Adrenal gland (tissue), 9 donors: ENCODE measurements at regions not wholly inside any gene's neighbourhood (a gene's known extent, or its start where the extent isn't known, plus 50 kb on each side); places are given as distances from the start of the nearest gene placed in this dataset.

Source experiments
- DNase-seq, 7 donors: peaks; one replicate each; pipeline ENCODE4 v3.0.0-alpha.2; 2019 to 2020
- H3K27ac ChIP-seq, 5 donors: fragments of 200-600 bp; sonication (generic) in 4 of 5; 1 replicate in 3 of 5; 2 replicates in 2 of 5; pipeline versions ENCODE4 v1.5.1 to v1.8.0; 2016 to 2020; ENCODE audit warnings: mild to moderate bottlenecking in 1 of 5
- H3K27me3 ChIP-seq: fragments of 200-600 bp; 2 replicates; pipeline ENCODE4 v1.8.0; 2021
- H3K36me3 ChIP-seq, 2 donors: fragments of 200-600 bp; replicated peaks in 1 of 2; 1 replicate in 1 of 2; 2 replicates in 1 of 2; pipeline versions ENCODE4 v1.5.1 to v1.8.0; 2018 to 2022
- H3K4me1 ChIP-seq, 2 donors: fragments of 200-600 bp; replicated peaks in 1 of 2; 1 replicate in 1 of 2; 2 replicates in 1 of 2; pipeline versions ENCODE4 v1.5.1 to v1.8.0; 2018 to 2021
- H3K4me3 ChIP-seq, 4 donors: fragments of 200-600 bp; sonication (generic) in 3 of 4; one replicate each; pipeline ENCODE4 v1.5.1; 2016 to 2018
- H3K9me3 ChIP-seq, 3 donors: fragments of 200-600 bp; sonication (generic) in 1 of 3; replicated peaks in 1 of 3; 1 replicate in 2 of 3; 2 replicates in 1 of 3; pipeline versions ENCODE4 v1.5.1 to v1.8.0; 2016 to 2021
- POLR2A ChIP-seq, 2 donors: fragments of 450-650 bp; IDR thresholded peaks; one replicate each; pipeline ENCODE4 v1.6.1; 2017; ENCODE audit warnings: antibody characterized with exemption in 2 of 2, mild to moderate bottlenecking in 2 of 2, moderate library complexity in 1 of 2
- WGBS, 4 donors: extraction: QIAGEN DNeasy Blood & Tissue Kit in 2 of 4; methylation state at CpG; one replicate each; pipeline versions ENCODE4 v1.1.5 to v1.1.7; 2013 to 2017; 5-methylcytosine and 5-hydroxymethylcytosine counted together
- intact Hi-C, 2 donors: fragments of 100-400 bp; cut with DNase I; formaldehyde crosslinking; loops; one replicate each; pipeline versions ENCODE4 v1.14.1 to v1.15.0; 2022 to 2023
- TF ChIP-seq, protein P1 (sequence below), 6 experiments: fragments of 450-650 bp in 4 of 6; fragments of 200-600 bp in 2 of 6; sonication (generic) in 1 of 6; IDR thresholded peaks; 1 replicate in 5 of 6; 2 replicates in 1 of 6; pipeline versions ENCODE4 v1.5.1 to v1.8.0; 2016 to 2021; ENCODE audit warnings: antibody characterized with exemption in 6 of 6, mild to moderate bottlenecking in 2 of 6, moderate library complexity in 1 of 6
- donor health status: healthy with polysubstance abuse.
- donor health status: Bipolar disorder and iron deficiency.
- donor health status: DM: yes; HTN: yes; CAD: no.
- donor health status: DM: no; HTN: no; CAD: no.
- donor health status: DM: no; HTN: no; CAD: no.

DNA sequence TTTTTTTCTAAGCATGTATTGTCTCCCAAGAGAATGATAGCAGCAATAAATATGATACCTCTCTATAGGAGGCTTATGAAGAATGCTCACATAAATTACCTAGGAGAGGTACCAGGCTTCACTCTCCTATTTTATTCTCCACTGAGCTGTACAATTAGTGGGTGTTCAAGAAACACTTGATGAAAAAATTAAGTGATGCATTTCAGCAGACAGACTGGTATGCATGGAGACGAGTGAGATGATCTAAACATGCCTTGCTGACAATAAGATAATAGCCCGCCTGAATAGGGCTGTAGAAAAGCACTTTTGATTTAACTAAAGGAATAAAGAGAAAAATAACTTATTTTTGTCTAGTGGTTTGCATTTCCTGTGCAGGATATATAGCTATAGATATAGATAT is 1449.7 kb downstream of the GATA3 start:
- no peak overlapping the region for H3K27ac ChIP-seq
- intact Hi-C loops: no loop called here
- TF ChIP-seq, protein P1, sequence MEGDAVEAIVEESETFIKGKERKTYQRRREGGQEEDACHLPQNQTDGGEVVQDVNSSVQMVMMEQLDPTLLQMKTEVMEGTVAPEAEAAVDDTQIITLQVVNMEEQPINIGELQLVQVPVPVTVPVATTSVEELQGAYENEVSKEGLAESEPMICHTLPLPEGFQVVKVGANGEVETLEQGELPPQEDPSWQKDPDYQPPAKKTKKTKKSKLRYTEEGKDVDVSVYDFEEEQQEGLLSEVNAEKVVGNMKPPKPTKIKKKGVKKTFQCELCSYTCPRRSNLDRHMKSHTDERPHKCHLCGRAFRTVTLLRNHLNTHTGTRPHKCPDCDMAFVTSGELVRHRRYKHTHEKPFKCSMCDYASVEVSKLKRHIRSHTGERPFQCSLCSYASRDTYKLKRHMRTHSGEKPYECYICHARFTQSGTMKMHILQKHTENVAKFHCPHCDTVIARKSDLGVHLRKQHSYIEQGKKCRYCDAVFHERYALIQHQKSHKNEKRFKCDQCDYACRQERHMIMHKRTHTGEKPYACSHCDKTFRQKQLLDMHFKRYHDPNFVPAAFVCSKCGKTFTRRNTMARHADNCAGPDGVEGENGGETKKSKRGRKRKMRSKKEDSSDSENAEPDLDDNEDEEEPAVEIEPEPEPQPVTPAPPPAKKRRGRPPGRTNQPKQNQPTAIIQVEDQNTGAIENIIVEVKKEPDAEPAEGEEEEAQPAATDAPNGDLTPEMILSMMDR (IDR thresholded peaks at IDR 0.05): no peak
- no peak for TF ChIP-seq POLR2A (IDR thresholded peaks at IDR 0.05)
- no peaks in the 10 kb centered on the region for H3K27me3 ChIP-seq
- 73 to 79% (median 76%) methylated on average over 2 of the region's 2 CpGs for WGBS, 4 donors
- H3K4me3 ChIP-seq: no peak overlapping the region
- H3K36me3 ChIP-seq: no peaks in the 10 kb centered on the region
- H3K9me3 ChIP-seq: no peaks in the 10 kb centered on the region
- DNase-seq: no peak
- H3K4me1 ChIP-seq: no peaks in the 10 kb centered on the region

DNA sequence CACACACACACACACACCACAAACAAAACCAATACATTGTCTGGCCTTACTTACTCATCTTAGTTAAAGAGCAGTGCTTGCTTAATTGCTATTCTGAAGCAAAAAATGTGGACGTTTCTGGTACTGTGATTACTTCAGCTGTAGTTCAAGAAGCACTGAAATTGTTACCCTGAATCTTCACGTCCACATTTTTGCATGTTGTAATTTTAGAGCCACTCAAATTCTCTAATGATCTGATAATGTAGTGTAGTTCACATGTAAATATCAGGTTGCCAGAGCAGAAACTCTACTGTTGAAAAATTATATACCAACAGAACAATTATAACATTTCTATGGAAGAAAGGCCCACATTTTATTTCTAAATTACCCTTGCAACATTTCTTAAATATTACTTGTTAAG is 1451.1 kb downstream of the GATA3 start:
- no peak for TF ChIP-seq POLR2A (IDR thresholded peaks at IDR 0.05)
- TF ChIP-seq, protein P1 (IDR thresholded peaks at IDR 0.05): no peak
- Histone ChIP-seq H3K27ac (no peak overlapping the region), H3K9me3 (no peaks in the 10 kb centered on the region), H3K4me1 (no peaks in the 10 kb centered on the region), H3K4me3 (no peak overlapping the region), H3K27me3 (no peaks in the 10 kb centered on the region), H3K36me3 (no peaks in the 10 kb centered on the region)
- WGBS, 4 donors: 48 to 61% (median 59%) methylated on average over 2 of the region's 2 CpGs
- intact Hi-C loops: no loop called here
- DNase-seq: no peak

DNA sequence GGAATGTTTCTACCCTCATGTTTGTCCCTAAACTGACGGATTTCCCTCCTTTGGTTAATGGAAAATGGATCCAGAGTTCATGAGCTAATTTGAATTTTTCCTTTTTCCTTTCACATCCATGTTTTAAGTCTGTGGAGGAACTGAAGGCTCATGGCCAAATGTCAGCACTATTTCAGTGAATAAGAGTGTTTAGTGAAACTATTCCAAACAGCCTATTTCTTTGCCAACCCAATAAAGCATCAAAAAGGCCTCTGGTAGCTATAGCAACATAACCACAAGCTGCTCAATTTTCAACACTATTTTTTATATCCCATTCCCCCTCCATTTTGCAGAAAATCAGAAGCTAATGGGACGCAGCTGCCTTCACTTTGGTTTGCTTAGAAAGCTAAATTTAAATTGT is 1454.1 kb downstream of the GATA3 start:
- Histone ChIP-seq H3K4me3 (no peak overlapping the region), H3K27ac (no peak overlapping the region), H3K36me3 (no peaks in the 10 kb centered on the region), H3K4me1 (no peaks in the 10 kb centered on the region), H3K27me3 (no peaks in the 10 kb centered on the region), H3K9me3 (no peaks in the 10 kb centered on the region)
- DNase-seq: no peak
- intact Hi-C loops: no loop called here
- no peak for TF ChIP-seq POLR2A (IDR thresholded peaks at IDR 0.05)
- TF ChIP-seq, protein P1 (IDR thresholded peaks at IDR 0.05): no peak
- 50 to 58% (median 54%) methylated on average over 2 of the region's 2 CpGs for WGBS, 4 donors

DNA sequence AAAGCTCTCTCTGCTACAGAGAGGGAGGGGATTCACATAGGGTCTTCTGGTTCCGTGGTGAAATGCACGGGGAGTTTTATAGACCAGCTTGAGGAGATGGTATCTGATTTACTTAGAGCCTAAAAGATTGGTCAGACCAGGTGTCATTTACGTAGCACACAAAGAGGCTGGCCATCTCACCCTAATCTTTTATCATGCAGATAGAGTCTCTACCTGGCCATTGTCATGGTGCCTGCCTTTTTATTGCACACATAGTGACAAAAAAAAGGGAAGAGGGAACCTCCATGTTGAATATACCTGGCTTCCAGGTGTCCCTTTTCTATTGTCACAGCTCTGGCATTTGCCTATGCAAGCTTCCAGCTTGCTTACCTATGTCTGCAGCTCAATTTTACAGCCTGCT is 1456.1 kb downstream of the GATA3 start:
- H3K9me3 ChIP-seq: no peaks in the 10 kb centered on the region
- H3K4me3 ChIP-seq: no peak overlapping the region
- intact Hi-C loops: no loop called here
- no peak overlapping the region for H3K27ac ChIP-seq
- H3K27me3 ChIP-seq: no peaks in the 10 kb centered on the region
- WGBS, 4 donors: 49 to 73% (median 71%) methylated on average over 3 of the region's 3 CpGs
- TF ChIP-seq, protein P1 (IDR thresholded peaks at IDR 0.05): no peak
- TF ChIP-seq POLR2A (IDR thresholded peaks at IDR 0.05): no peak
- no peaks in the 10 kb centered on the region for H3K4me1 ChIP-seq
- no peaks in the 10 kb centered on the region for H3K36me3 ChIP-seq
- DNase-seq: no peak
